H9 (cell line): ENCODE measurements at regions not wholly inside any gene's neighbourhood (a gene's known extent, or its start where the extent isn't known, plus 50 kb on each side); places are given as distances from the start of the nearest gene placed in this dataset.

ENCODE experiments used
- DNase-seq: peaks from one replicate; pipeline ENCODE4 v3.0.0-alpha.2; 2017
- H2AFZ ChIP-seq: one replicate; pipeline ENCODE4 v1.6.1; 2013; ENCODE audit warnings: mild to moderate bottlenecking, low read length, control low read depth, moderate library complexity
- H2AK5ac ChIP-seq: 2 replicates; pipeline ENCODE4 v1.6.1; 2013; ENCODE audit warnings: low read length, control low read depth, mixed read lengths; ENCODE audit not compliant: insufficient read length
- H2BK120ac ChIP-seq: one replicate; pipeline ENCODE4 v1.6.1; 2013; ENCODE audit warnings: low read depth, mild to moderate bottlenecking, low read length, control low read depth, inconsistent platforms; ENCODE audit not compliant: poor library complexity, severe bottlenecking
- H2BK12ac ChIP-seq: 2 replicates; pipeline ENCODE4 v1.6.1; 2013; ENCODE audit warnings: low read length, control low read depth, mixed read lengths, low read depth; ENCODE audit not compliant: insufficient read length
- H2BK15ac ChIP-seq: 2 replicates; pipeline ENCODE4 v1.6.1; 2013; ENCODE audit warnings: low read depth, low read length, control low read depth
- H2BK20ac ChIP-seq: one replicate; pipeline ENCODE4 v1.6.1; 2013; ENCODE audit warnings: low read depth, mild to moderate bottlenecking, low read length, control low read depth, inconsistent platforms; ENCODE audit not compliant: poor library complexity, severe bottlenecking
- H2BK5ac ChIP-seq: 2 replicates; pipeline ENCODE4 v1.6.1; 2013; ENCODE audit warnings: low read length, control low read depth, mixed read lengths; ENCODE audit not compliant: insufficient read length
- H3K14ac ChIP-seq: 2 replicates; pipeline ENCODE4 v1.6.1; 2013; ENCODE audit warnings: low read length, control low read depth; ENCODE audit not compliant: insufficient read depth
- H3K18ac ChIP-seq: 2 replicates; pipeline ENCODE4 v1.6.1; 2013; ENCODE audit warnings: low read depth, mild to moderate bottlenecking, mixed read lengths, low read length, control low read depth; ENCODE audit not compliant: insufficient read length
- H3K23ac ChIP-seq: 2 replicates; pipeline ENCODE4 v1.6.1; 2013; ENCODE audit warnings: low read length, control low read depth, mixed read lengths, low read depth; ENCODE audit not compliant: insufficient read length
- H3K23me2 ChIP-seq: 2 replicates; pipeline ENCODE4 v1.6.1; 2013; ENCODE audit warnings: low read depth, mild to moderate bottlenecking, mixed read lengths, low read length, control low read depth; ENCODE audit not compliant: insufficient read length, poor library complexity, severe bottlenecking
- H3K27ac ChIP-seq: 2 replicates; pipeline ENCODE4 v1.5.1; 2013; ENCODE audit warnings: low read length, control low read depth, mixed read lengths, low read depth; ENCODE audit not compliant: insufficient read length
- H3K27me3 ChIP-seq: 2 replicates; pipeline ENCODE4 v1.6.1; 2013; ENCODE audit warnings: low read length, control low read depth, inconsistent platforms; ENCODE audit not compliant: insufficient read depth
- H3K4ac ChIP-seq: 2 replicates; pipeline ENCODE4 v1.6.1; 2013; ENCODE audit warnings: low read depth, mild to moderate bottlenecking, control low read depth, inconsistent platforms, low read length, moderate library complexity
- H3K4me1 ChIP-seq: 2 replicates; pipeline ENCODE4 v1.6.1; 2013; ENCODE audit warnings: low read length, control low read depth, inconsistent platforms; ENCODE audit not compliant: insufficient read depth
- H3K4me2 ChIP-seq: 2 replicates; pipeline ENCODE4 v1.6.1; 2013; ENCODE audit warnings: low read length, control low read depth, mixed read lengths; ENCODE audit not compliant: insufficient read length, insufficient read depth
- H3K56ac ChIP-seq: 2 replicates; pipeline ENCODE4 v1.6.1; 2013; ENCODE audit warnings: low read depth, mild to moderate bottlenecking, mixed read lengths, low read length, control low read depth; ENCODE audit not compliant: insufficient read length
- H3K79me1 ChIP-seq: 2 replicates; pipeline ENCODE4 v1.6.1; 2013; ENCODE audit warnings: low read depth, mild to moderate bottlenecking, moderate library complexity, low read length, control low read depth, inconsistent platforms; ENCODE audit not compliant: insufficient read depth, poor library complexity, severe bottlenecking
- H3K79me2 ChIP-seq: 2 replicates; pipeline ENCODE4 v1.6.1; 2013; ENCODE audit warnings: low read length, control low read depth, inconsistent platforms; ENCODE audit not compliant: insufficient read depth
- H3K9ac ChIP-seq: 2 replicates; pipeline ENCODE4 v1.6.1; 2013; ENCODE audit warnings: low read length, control low read depth, mixed read lengths; ENCODE audit not compliant: insufficient read length; ENCODE audit errors: extremely low read depth
- H3K9me3 ChIP-seq: one replicate; pipeline ENCODE4 v1.6.1; 2013; ENCODE audit warnings: low read depth, low read length, inconsistent platforms; ENCODE audit not compliant: control insufficient read depth
- H3T11ph ChIP-seq: one replicate; pipeline ENCODE4 v1.6.1; 2013; ENCODE audit warnings: mild to moderate bottlenecking, low read length, control low read depth, inconsistent platforms
- H4K20me1 ChIP-seq: one replicate; pipeline ENCODE4 v1.6.1; 2013; ENCODE audit not compliant: control insufficient read depth, insufficient read length, insufficient read depth
- H4K5ac ChIP-seq: 2 replicates; pipeline ENCODE4 v1.6.1; 2013; ENCODE audit warnings: low read depth, mild to moderate bottlenecking, mixed read lengths, low read length, control low read depth; ENCODE audit not compliant: insufficient read length
- H4K8ac ChIP-seq: replicated peaks from 2 replicates; pipeline ENCODE4 v1.6.1; 2013; ENCODE audit warnings: low read length, control low read depth, mixed read lengths, low read depth; ENCODE audit not compliant: insufficient read length
- H4K91ac ChIP-seq: 2 replicates; pipeline ENCODE4 v1.6.1; 2013; ENCODE audit warnings: low read depth, mild to moderate bottlenecking, moderate library complexity, mixed read lengths, low read length, control low read depth; ENCODE audit not compliant: insufficient read length
- H3K27ac Mint-ChIP-seq, 3 experiments: 2 replicates in 2 of 3; 3 replicates in 1 of 3; pipeline ENCODE4 v1.8.0; 2020 to 2021; ENCODE audit warnings: mixed read lengths in 3 of 3, mild to moderate bottlenecking in 1 of 3, moderate library complexity in 1 of 3
- H3K27me3 Mint-ChIP-seq: 2 replicates; pipeline ENCODE4 v1.8.0; 2021; ENCODE audit warnings: low read depth, mild to moderate bottlenecking, moderate library complexity, mixed read lengths
- H3K36me3 Mint-ChIP-seq, 3 experiments: 2 replicates in 2 of 3; 3 replicates in 1 of 3; pipeline ENCODE4 v1.8.0; 2020 to 2021; ENCODE audit warnings: low read depth in 3 of 3, mixed read lengths in 3 of 3; ENCODE audit not compliant: insufficient read depth in 1 of 3
- H3K4me1 Mint-ChIP-seq, 2 experiments: 2 replicates each; pipeline ENCODE4 v1.8.0; 2020; ENCODE audit warnings: mixed read lengths in 2 of 2
- H3K4me3 Mint-ChIP-seq, 2 experiments: 2 replicates in 1 of 2; 3 replicates in 1 of 2; pipeline ENCODE4 v1.8.0; 2020 to 2021; ENCODE audit warnings: mild to moderate bottlenecking in 2 of 2, mixed read lengths in 2 of 2, moderate library complexity in 1 of 2
- H3K9me3 Mint-ChIP-seq, 2 experiments: 2 replicates in 1 of 2; 3 replicates in 1 of 2; pipeline ENCODE4 v1.8.0; 2020; ENCODE audit warnings: mild to moderate bottlenecking in 2 of 2, mixed read lengths in 2 of 2, moderate library complexity in 1 of 2
- CTCF ChIP-seq: fragments of 200-600 bp; sonication (generic); conservative IDR thresholded peaks from 3 replicates; pipeline ENCODE4 v1.8.0; 2021; ENCODE audit warnings: antibody characterized with exemption, mild to moderate bottlenecking

GRCh38 chr5:52359261-52359660 lies 428.5 kb upstream of the ITGA1 start:
- no peak overlapping the region for H2AFZ ChIP-seq
- H4K91ac ChIP-seq, result no peak overlapping the region
- TF ChIP-seq CTCF, result no peak
- H2BK15ac ChIP-seq, result no peak overlapping the region
- no peak overlapping the region for H2BK5ac ChIP-seq
- H2AK5ac ChIP-seq, result no peak overlapping the region
- DNase-seq, result no peak
- no peak overlapping the region for H3K27ac Mint-ChIP-seq
- H3K9me3 ChIP-seq, result no peaks in the 10 kb centered on the region
- H2BK120ac ChIP-seq, result no peak overlapping the region
- H4K8ac ChIP-seq, result no peak overlapping the region
- H2BK12ac ChIP-seq, result no peak overlapping the region
- H3K27me3 ChIP-seq, result no peaks in the 10 kb centered on the region
- no peak overlapping the region for H4K5ac ChIP-seq
- no peak overlapping the region for H3K9ac ChIP-seq
- no peak overlapping the region for H3K4me2 ChIP-seq
- H3K4me1 ChIP-seq, result no peaks in the 10 kb centered on the region
- H3K27ac ChIP-seq, result no peak overlapping the region
- no peaks in the 10 kb centered on the region for H3K27me3 Mint-ChIP-seq
- no peak overlapping the region for H3T11ph ChIP-seq
- no peak overlapping the region for H3K4me3 Mint-ChIP-seq
- H3K79me2 ChIP-seq, result no peaks in the 10 kb centered on the region
- no peaks in the 10 kb centered on the region for H3K36me3 Mint-ChIP-seq
- H4K20me1 ChIP-seq, result no peaks in the 10 kb centered on the region
- H3K9me3 Mint-ChIP-seq, result no peaks in the 10 kb centered on the region
- H2BK20ac ChIP-seq, result no peak overlapping the region
- H3K14ac ChIP-seq, result no peak overlapping the region
- no peak overlapping the region for H3K4ac ChIP-seq
- no peaks in the 10 kb centered on the region for H3K79me1 ChIP-seq
- no peaks in the 10 kb centered on the region for H3K23me2 ChIP-seq
- no peak overlapping the region for H3K18ac ChIP-seq
- H3K56ac ChIP-seq, result no peak overlapping the region
- no peak overlapping the region for H3K23ac ChIP-seq
- no peaks in the 10 kb centered on the region for H3K4me1 Mint-ChIP-seq
